H1 (cell line): ENCODE measurements at regions not wholly inside any gene's neighbourhood (a gene's known extent, or its start where the extent isn't known, plus 50 kb on each side); places are given as distances from the start of the nearest gene placed in this dataset.

Source experiments
- CEBPB ChIP-seq: IDR thresholded peaks from 2 replicates; pipeline ENCODE4 v1.6.1; 2012; ENCODE audit warnings: low read depth, low read length
- CHD1 ChIP-seq: IDR thresholded peaks from 2 replicates; pipeline ENCODE4 v1.6.1; 2012; ENCODE audit warnings: low read depth, low read length, improper control_type of control experiment
- CREB1 ChIP-seq: IDR thresholded peaks from 2 replicates; pipeline ENCODE4 v1.6.1; 2012; ENCODE audit warnings: inconsistent platforms
- CTCF ChIP-seq, 3 experiments: IDR thresholded peaks; 1 replicate in 2 of 3; 2 replicates in 1 of 3; pipeline versions ENCODE4 v1.5.1 to v1.6.1; 2011; ENCODE audit warnings: low read length in 3 of 3, mild to moderate bottlenecking in 3 of 3, inconsistent platforms in 2 of 3, low read depth in 1 of 3, moderate library complexity in 1 of 3; ENCODE audit not compliant: insufficient read depth in 1 of 3; ENCODE audit errors: control extremely low read depth in 1 of 3
- E2F6 ChIP-seq: IDR thresholded peaks from 2 replicates; pipeline ENCODE4 v1.6.1; 2012; ENCODE audit warnings: inconsistent platforms
- EGR1 ChIP-seq: IDR thresholded peaks from 2 replicates; pipeline ENCODE4 v1.6.1; 2011; ENCODE audit warnings: low read depth, low read length, borderline replicate concordance
- FOSL1 ChIP-seq: IDR thresholded peaks from 2 replicates; pipeline ENCODE4 v1.6.1; 2011; ENCODE audit warnings: mild to moderate bottlenecking, low read depth, low read length, moderate library complexity; ENCODE audit not compliant: insufficient read depth
- POLR2A ChIP-seq, 2 experiments: IDR thresholded peaks; 1 replicate in 1 of 2; 2 replicates in 1 of 2; pipeline ENCODE4 v1.6.1; 2011; ENCODE audit warnings: low read depth in 2 of 2, low read length in 2 of 2, mild to moderate bottlenecking in 2 of 2; ENCODE audit errors: control extremely low read depth in 1 of 2
- RFX5 ChIP-seq: IDR thresholded peaks from 2 replicates; pipeline ENCODE4 v1.6.1; 2011; ENCODE audit warnings: low read depth, low read length, improper control_type of control experiment, borderline replicate concordance
- RNF2 ChIP-seq: fragments of 200-900, 300-1000 bp; sonication (generic); IDR thresholded peaks from 2 replicates; pipeline ENCODE4 v1.7.1; 2016; ENCODE audit warnings: borderline replicate concordance, low read depth, mild to moderate bottlenecking, antibody characterized with exemption, low read length; ENCODE audit not compliant: poor library complexity, severe bottlenecking; ENCODE audit errors: missing control alignments
- RXRA ChIP-seq: IDR thresholded peaks from 2 replicates; pipeline ENCODE4 v1.6.1; 2011; ENCODE audit warnings: low read depth, mild to moderate bottlenecking, low read length, moderate library complexity; ENCODE audit not compliant: insufficient read depth
- USF2 ChIP-seq: IDR thresholded peaks from 2 replicates; pipeline ENCODE4 v1.6.1; 2011; ENCODE audit warnings: low read length, improper control_type of control experiment
- ZNF274 ChIP-seq: IDR thresholded peaks from 2 replicates; pipeline ENCODE4 v1.7.0; 2012; ENCODE audit warnings: low read length, borderline replicate concordance; ENCODE audit errors: extremely low read depth

- TF ChIP-seq POLR2A (IDR thresholded peaks at IDR 0.05; ENCODE audit: control extremely low read depth in 1 of 2, low read depth in 2 of 2, low read length in 2 of 2) (no peak), ZNF274 (no peak), E2F6 (no peak), USF2 (no peak), CHD1 (no peak), RFX5 (no peak), RNF2 (no peak), CTCF (IDR thresholded peaks at IDR 0.05; ENCODE audit: control extremely low read depth in 1 of 3, insufficient read depth in 1 of 3, low read depth in 1 of 3, low read length in 3 of 3) (no peak), RXRA (no peak), EGR1 (no peak), CEBPB (no peak), FOSL1 (no peak), CREB1 (no peak)
These were observed 164.6 kb upstream of the CCDC54 start for GRCh38 chr3:107212618-107213017.
